ENCODE measurements at regions not wholly inside any gene's neighbourhood (a gene's known extent, or its start where the extent isn't known, plus 50 kb on each side); places are given as distances from the start of the nearest gene placed in this dataset.

DNA sequence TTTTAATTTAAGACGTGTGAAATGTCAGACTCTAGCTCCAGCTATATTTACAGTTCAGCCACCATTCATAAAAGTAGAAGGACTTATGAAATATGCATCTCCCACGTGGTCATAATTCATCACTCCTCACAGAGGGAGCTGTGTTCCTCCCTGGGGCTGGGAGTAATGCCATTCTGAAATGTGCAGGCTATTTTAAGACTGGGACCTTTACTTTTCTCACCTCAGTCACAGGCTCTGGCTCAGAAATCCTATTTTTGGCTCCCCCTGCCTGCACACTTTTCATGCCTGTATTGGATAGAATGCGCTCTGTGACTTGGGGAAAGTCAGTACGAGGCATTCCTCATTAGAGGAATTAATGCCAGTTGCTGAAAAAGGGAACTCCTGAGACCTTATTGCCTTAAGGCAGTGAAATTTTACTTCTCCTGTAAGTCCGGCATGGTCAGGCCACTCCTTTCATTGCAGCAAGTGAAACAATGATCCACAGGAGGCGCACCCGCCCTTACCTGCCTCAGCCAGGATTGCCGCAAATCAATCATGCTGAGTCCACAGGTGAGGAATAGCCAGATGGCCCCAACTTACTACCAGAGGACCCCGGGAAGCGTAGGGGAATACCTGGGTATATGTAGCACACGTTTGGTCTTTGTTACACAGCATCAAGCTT is 1133.2 kb upstream of the TMEM132C start:
- no peak for TF ChIP-seq EZH2 (IDR thresholded peaks at IDR 0.05; ENCODE audit: low read depth)
- TF ChIP-seq, protein P1, sequence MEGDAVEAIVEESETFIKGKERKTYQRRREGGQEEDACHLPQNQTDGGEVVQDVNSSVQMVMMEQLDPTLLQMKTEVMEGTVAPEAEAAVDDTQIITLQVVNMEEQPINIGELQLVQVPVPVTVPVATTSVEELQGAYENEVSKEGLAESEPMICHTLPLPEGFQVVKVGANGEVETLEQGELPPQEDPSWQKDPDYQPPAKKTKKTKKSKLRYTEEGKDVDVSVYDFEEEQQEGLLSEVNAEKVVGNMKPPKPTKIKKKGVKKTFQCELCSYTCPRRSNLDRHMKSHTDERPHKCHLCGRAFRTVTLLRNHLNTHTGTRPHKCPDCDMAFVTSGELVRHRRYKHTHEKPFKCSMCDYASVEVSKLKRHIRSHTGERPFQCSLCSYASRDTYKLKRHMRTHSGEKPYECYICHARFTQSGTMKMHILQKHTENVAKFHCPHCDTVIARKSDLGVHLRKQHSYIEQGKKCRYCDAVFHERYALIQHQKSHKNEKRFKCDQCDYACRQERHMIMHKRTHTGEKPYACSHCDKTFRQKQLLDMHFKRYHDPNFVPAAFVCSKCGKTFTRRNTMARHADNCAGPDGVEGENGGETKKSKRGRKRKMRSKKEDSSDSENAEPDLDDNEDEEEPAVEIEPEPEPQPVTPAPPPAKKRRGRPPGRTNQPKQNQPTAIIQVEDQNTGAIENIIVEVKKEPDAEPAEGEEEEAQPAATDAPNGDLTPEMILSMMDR (conservative IDR thresholded peaks at IDR 0.05), result no peak
